ENCODE measurements at regions not wholly inside any gene's neighbourhood (a gene's known extent, or its start where the extent isn't known, plus 50 kb on each side); places are given as distances from the start of the nearest gene placed in this dataset.

GRCh38 chr1:37261129-37261528 lies 213.3 kb upstream of the ZC3H12A start:
- TF ChIP-seq CTCF (IDR thresholded peaks at IDR 0.05) (no peak), POLR2A (IDR thresholded peaks at IDR 0.05) (no peak)

Data from testis (tissue), 2 donors.